Esophagus muscularis mucosa (tissue), 3 donors: ENCODE measurements at regions not wholly inside any gene's neighbourhood (a gene's known extent, or its start where the extent isn't known, plus 50 kb on each side); places are given as distances from the start of the nearest gene placed in this dataset.

Source experiments
- CTCF ChIP-seq, 3 experiments: fragments of 200-600 bp in 2 of 3; fragments of 450-650 bp in 1 of 3; sonication (generic) in 2 of 3; IDR thresholded peaks; one replicate each; pipeline ENCODE4 v1.5.1; 2017 to 2019; ENCODE audit warnings: antibody characterized with exemption in 3 of 3, mild to moderate bottlenecking in 2 of 3, moderate library complexity in 1 of 3
- POLR2A ChIP-seq: fragments of 450-650 bp; IDR thresholded peaks from one replicate; pipeline ENCODE4 v1.6.1; 2017; ENCODE audit warnings: antibody characterized with exemption, moderate library complexity, mild to moderate bottlenecking, low read depth

GRCh38 chr4:126028876-126029275, 714.1 kb downstream of the FAT4 start:
- no peak for TF ChIP-seq CTCF (IDR thresholded peaks at IDR 0.05)
- TF ChIP-seq POLR2A: no peak
